C4-2B (cell line): ENCODE measurements at regions not wholly inside any gene's neighbourhood (a gene's known extent, or its start where the extent isn't known, plus 50 kb on each side); places are given as distances from the start of the nearest gene placed in this dataset.
A peak's percentile ranks its signal among the peaks of the same experiment; 100 is the strongest.

Experiments
- H3K27ac ChIP-seq: fragments of 450-650 bp; 2 replicates; pipeline ENCODE4 v1.5.1; 2017
- ZFX ChIP-seq: fragments of 450-650 bp; IDR thresholded peaks from 2 replicates; pipeline ENCODE4 v1.6.1; 2017
- TF ChIP-seq, protein P1 (sequence below): fragments of 450-650 bp; conservative IDR thresholded peaks from 2 replicates; pipeline ENCODE4 v1.5.1; 2017; ENCODE audit warnings: mild to moderate bottlenecking

DNA sequence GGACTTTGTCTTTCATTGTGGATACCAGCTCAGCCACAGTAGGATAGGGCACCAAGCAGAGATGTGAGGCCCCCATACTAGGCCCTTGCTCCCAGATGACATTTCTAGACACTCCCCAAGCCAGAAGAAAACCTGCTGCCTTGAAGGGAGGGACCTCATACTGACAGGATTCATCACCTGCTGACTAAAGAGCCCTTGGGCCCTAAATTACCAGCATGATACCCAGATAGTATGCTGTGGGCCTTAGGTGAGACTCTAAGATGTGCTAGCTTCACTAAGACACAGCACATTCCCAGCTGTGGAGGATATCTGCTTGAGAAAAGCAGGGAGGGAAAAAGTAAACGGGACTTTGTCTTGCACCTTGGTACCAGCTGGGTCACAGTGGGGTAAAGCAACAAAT is 324.0 kb downstream of the TBL1XR1 start:
- peak overlapping the region; percentile 23 for H3K27ac ChIP-seq
- TF ChIP-seq ZFX: no peak
- TF ChIP-seq, protein P1, sequence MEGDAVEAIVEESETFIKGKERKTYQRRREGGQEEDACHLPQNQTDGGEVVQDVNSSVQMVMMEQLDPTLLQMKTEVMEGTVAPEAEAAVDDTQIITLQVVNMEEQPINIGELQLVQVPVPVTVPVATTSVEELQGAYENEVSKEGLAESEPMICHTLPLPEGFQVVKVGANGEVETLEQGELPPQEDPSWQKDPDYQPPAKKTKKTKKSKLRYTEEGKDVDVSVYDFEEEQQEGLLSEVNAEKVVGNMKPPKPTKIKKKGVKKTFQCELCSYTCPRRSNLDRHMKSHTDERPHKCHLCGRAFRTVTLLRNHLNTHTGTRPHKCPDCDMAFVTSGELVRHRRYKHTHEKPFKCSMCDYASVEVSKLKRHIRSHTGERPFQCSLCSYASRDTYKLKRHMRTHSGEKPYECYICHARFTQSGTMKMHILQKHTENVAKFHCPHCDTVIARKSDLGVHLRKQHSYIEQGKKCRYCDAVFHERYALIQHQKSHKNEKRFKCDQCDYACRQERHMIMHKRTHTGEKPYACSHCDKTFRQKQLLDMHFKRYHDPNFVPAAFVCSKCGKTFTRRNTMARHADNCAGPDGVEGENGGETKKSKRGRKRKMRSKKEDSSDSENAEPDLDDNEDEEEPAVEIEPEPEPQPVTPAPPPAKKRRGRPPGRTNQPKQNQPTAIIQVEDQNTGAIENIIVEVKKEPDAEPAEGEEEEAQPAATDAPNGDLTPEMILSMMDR: no peak

DNA sequence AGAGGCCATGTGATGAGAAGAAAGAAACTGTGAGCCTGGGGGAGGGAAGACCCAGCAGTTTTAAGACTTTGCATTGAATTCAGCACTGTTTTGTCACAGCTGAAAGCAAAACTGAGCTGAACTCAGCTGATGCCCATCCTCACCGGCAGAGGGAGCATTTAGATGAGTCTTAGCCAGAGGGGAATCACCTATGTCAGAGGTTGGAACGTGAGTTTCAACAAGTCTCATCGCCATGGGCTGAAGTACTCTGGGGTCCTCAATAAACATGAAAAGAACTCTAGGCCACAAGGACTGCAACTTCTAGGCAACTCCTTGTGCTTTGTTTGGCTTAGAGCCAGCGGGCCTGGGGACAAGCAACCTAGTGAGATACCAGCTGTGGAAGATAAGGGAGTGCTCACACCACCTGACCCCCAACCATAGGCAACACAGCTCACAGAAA is 324.5 kb downstream of the TBL1XR1 start:
- TF ChIP-seq, protein P1: peak; percentile 92
- TF ChIP-seq ZFX: no peak
- peak overlapping the region; percentile 23; the same call in 1 of the 2 replicates for H3K27ac ChIP-seq

DNA sequence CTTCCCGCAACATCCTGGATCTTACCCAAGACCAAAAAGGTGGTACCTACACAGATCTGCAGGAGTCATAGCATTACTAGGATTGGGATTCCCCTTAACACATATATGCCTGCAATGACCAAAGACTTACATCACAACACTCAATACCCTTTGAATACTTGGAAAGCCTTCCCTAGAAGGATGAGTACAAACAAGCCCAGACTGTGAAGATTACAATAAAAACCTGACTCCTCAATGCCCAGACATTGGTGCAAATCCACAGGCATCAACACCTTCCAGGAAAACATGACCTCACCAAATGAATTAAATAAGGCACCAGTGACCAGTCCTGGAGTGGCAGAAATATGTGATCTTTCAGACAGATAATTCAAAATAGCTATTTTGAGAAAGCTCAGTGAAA is 326.8 kb downstream of the TBL1XR1 start:
- no peak overlapping the region for H3K27ac ChIP-seq
- TF ChIP-seq, protein P1: no peak
- no peak for TF ChIP-seq ZFX

DNA sequence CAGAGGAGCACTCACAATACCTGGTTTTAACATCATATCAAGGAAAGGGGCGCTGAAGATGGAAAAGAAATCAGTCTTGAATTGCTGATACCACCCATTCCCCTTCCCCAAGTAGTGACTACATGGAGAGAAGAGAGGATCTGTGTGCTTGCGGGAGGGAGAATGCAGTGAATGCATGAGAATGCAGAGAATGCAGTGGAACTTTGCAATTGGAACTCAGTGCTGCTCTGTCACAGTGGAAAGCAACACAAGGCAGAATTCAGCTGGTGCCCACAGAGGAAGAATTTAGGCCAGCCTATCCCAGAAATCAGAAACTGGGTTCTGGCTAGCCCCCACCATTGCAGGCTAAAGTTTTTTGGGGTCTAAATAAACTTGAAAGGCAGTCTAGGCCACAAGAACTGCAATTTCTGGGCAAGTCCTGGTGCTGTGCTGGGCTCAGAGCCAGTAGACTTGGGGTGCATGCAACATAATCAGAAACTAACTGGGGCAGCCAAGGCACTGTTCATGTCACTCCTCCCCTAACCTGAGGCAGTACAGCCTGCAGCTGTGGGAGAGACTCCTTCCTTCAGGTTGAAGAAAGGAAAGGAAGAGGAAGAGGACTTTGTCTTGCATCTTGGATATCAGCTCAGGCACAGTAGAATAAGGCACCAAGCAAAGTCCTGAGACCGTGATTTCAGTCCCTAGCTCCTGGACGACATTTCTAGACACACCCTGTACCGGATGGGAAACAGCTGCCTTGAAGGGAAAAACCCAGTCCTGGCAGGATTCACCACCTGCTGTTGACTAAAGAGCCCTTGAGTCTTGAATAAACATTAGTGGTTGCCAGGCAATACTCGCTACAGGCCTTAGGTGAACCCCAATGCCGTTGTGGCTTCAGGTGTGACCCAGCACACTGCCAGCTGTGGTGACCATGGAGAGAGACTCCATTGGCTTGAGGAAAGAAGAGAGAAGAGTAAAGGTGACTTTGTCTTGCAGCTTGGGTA is 329.3 kb downstream of the TBL1XR1 start:
- no peak for TF ChIP-seq ZFX
- TF ChIP-seq, protein P1: no peak
- H3K27ac ChIP-seq: no peak overlapping the region

DNA sequence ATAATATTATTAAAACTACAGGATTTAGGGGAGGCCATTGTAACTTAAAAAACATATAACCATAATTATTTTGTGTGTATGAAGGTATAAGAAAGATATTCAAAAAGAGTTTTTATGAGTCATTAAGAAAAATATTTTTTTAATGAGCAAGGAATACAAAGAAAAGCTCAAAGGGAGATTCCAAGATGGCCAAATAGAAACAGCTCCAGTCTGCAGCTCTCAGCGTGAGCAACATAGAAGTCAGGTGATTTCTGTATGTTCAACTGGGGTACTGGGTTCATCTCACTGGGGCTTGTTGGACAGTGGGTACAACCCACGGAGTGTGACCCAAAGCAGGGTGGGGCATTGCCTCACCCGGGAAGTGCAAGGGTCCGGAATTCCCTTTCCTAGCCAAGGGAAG is 336.1 kb downstream of the TBL1XR1 start:
- no peak overlapping the region for H3K27ac ChIP-seq
- TF ChIP-seq ZFX: no peak
- TF ChIP-seq, protein P1: no peak

DNA sequence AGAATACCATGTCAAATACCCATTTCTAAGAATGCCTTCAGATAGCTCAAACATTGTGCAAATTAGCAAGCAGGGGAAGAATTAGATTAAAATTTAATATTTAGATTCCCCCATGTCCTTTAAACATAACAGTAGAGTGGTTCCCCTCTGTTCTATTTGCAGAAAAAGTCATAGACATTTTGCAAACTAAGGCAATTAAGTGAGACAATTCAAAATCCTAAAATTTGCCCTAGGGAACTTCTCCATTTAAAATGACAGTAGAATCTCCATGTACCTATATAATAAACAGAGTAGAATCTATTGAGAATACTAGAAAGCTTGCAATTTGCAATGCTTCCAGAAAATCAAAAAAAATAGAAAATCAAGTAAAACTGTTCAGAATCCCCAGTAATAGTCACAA is 340.6 kb downstream of the TBL1XR1 start:
- H3K27ac ChIP-seq: no peak overlapping the region
- TF ChIP-seq, protein P1: no peak
- TF ChIP-seq ZFX: no peak

DNA sequence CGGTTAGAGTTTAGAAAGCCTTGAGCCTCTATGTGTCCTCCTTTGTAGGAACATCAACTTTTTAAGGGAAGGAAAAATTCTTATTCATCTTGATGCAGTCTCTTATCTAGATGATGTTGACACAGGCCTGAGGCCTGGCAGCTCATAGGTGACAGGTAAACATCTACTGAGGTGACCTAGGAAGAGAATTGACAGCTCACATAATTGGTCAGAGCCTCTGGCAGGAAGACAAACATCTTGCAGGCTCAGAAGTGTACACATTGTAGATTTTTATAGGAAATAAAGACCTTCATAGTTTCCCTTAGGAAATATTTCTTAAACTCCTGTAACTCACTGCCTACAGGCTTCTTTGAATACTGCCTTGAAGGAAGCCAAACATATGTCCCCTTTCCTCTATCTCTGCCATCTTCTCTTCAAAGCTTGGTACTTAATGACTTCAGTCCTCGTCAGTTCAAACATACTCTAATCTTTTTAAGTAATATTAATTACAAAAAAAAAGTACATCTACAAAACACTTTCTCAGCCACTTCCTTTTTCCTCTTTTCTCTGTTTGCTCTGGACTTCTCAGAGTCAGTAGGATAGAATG is 341.3 kb downstream of the TBL1XR1 start:
- TF ChIP-seq, protein P1: no peak
- no peak for TF ChIP-seq ZFX
- no peak overlapping the region for H3K27ac ChIP-seq
